WI38 (cell line): ENCODE measurements at regions not wholly inside any gene's neighbourhood (a gene's known extent, or its start where the extent isn't known, plus 50 kb on each side); places are given as distances from the start of the nearest gene placed in this dataset.

Experiments used
- H3K4me3 ChIP-seq: 2 replicates; pipeline ENCODE4 v1.5.1; 2011; ENCODE audit warnings: low read depth, mild to moderate bottlenecking, control low read depth, low read length
- TF ChIP-seq, protein P1 (sequence below): IDR thresholded peaks from 2 replicates; pipeline ENCODE4 v1.5.1; 2012; ENCODE audit warnings: low read depth, mild to moderate bottlenecking, control low read depth, low read length

- TF ChIP-seq, protein P1, sequence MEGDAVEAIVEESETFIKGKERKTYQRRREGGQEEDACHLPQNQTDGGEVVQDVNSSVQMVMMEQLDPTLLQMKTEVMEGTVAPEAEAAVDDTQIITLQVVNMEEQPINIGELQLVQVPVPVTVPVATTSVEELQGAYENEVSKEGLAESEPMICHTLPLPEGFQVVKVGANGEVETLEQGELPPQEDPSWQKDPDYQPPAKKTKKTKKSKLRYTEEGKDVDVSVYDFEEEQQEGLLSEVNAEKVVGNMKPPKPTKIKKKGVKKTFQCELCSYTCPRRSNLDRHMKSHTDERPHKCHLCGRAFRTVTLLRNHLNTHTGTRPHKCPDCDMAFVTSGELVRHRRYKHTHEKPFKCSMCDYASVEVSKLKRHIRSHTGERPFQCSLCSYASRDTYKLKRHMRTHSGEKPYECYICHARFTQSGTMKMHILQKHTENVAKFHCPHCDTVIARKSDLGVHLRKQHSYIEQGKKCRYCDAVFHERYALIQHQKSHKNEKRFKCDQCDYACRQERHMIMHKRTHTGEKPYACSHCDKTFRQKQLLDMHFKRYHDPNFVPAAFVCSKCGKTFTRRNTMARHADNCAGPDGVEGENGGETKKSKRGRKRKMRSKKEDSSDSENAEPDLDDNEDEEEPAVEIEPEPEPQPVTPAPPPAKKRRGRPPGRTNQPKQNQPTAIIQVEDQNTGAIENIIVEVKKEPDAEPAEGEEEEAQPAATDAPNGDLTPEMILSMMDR: no peak
- H3K4me3 ChIP-seq: no peak overlapping the region
Measured at GRCh38 chr13:105641121-105641520, 894.3 kb downstream of the EFNB2 start.

- no peak overlapping the region for H3K4me3 ChIP-seq
- TF ChIP-seq, protein P1: no peak
Measured at GRCh38 chr13:105638426-105638825, 897.0 kb downstream of the EFNB2 start.

DNA sequence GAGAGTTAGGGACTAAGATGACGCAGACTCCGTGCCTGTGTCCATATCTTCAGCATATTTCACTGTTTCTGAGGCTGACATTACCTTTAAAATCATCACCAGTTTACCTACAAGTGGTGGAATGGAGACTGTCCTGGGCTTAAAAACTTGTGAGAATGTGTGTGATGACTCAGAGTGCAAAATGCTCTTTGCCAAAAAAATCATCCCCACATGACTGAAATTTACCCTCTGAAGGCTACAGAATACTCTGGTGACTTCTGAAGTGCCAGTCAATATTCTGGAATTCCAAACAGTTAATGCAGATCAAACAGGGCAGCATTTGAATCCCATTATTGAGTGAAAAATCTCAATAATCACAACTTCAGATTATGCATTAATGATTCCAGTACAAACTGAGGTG is 901.4 kb downstream of the EFNB2 start:
- TF ChIP-seq, protein P1: no peak
- H3K4me3 ChIP-seq: no peak overlapping the region

DNA sequence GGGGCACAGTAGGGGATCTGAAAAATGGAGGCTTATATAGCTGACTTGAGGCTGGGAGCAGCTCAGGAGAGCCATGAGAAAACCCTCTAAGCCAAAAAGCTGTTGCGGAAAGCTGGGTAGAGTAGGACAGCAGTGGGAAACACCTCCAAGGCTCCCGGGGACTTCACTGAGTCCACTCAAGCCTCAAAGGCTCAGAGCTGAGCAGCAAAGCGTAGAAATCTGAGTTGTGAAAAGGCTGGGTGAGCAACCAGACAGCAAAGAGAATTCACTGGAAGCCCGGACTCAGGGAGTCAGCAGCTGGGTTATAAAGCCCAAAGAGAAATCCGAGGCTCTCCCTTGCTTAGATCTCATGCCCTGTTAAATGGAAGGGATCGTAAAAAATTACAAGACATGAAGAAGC is 905.0 kb downstream of the EFNB2 start:
- no peak overlapping the region for H3K4me3 ChIP-seq
- TF ChIP-seq, protein P1: no peak

DNA sequence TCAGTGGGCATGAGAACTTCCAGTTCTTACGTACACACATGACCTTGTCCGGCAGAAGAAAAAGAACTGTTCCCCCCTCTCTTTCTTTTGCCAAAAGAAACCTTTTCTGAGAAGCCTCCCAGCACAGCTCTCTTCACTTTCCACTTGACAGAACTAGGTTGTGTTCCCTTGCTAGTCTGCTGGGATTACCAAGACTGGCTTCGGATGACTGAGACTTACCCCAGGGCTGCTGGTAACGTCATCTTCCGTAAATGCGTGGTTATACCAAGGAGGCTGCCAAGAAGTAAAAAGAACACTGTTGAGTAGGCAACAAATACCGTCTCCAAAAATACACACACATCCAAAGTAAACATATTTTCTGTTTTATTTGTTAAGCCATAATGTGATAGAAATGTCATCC is 908.2 kb downstream of the EFNB2 start:
- TF ChIP-seq, protein P1: no peak
- no peak overlapping the region for H3K4me3 ChIP-seq

- H3K4me3 ChIP-seq: no peak overlapping the region
- TF ChIP-seq, protein P1: no peak
Measured at GRCh38 chr13:105625691-105626090, 909.8 kb downstream of the EFNB2 start.

DNA sequence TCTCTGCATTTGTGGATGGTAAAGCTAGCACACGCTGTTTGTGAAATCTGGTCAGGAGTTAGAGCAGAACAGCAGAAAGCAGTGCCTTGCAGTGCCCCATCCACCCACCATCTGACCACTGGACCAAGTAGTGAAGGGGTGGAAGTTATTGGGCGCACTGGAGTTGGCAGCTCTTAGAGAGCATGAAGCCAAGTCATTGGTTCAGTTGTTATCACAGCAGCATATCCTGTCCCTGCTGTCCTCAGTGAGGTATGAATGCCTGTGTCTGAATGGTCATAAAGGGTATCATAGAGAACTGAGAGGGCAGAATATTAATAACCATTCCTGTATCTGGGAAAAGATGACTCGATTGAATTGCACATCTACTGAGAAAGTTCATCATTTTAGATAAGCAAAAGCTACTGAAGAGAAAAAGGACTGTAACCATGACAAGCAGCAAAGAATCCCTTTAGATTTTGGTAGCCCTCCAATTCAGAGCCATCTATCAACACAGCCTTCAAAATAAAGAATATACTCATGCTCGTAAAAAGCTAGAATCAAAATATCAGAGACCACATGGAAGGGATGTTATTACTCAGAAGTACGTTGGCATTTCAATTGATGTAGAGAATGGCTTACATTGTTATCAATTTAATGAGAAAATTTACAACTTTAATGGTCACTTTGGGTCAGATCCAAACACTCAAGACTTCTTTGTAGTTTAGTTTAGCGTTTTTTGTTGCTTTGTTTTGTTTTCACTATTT is 919.0 kb downstream of the EFNB2 start:
- TF ChIP-seq, protein P1: no peak
- no peak overlapping the region for H3K4me3 ChIP-seq
